A549 (cell line): ENCODE measurements at regions not wholly inside any gene's neighbourhood (a gene's known extent, or its start where the extent isn't known, plus 50 kb on each side); places are given as distances from the start of the nearest gene placed in this dataset.

Experiments
- CEBPB ChIP-seq, 2 experiments: fragments of >200 bp in 1 of 2; sonication (Bioruptor Twin) in 1 of 2; formaldehyde crosslinking in 1 of 2; IDR thresholded peaks; 2 replicates each; pipeline ENCODE4 v1.6.1; 2012 to 2016
- CTCF ChIP-seq: fragments of >200 bp; sonication (Bioruptor Twin); formaldehyde crosslinking; IDR thresholded peaks from 3 replicates; pipeline ENCODE4 v1.5.1; 2016
- E2F6 ChIP-seq: IDR thresholded peaks from 2 replicates; pipeline ENCODE4 v1.6.1; 2012; ENCODE audit warnings: low read depth, borderline replicate concordance
- KDM1A ChIP-seq: fragments of 200-600 bp; sonication (generic); IDR thresholded peaks from 2 replicates; pipeline ENCODE4 v1.6.1; 2016; ENCODE audit warnings: low read depth, mild to moderate bottlenecking
- POLR2A ChIP-seq: IDR thresholded peaks from 2 replicates; pipeline ENCODE4 v1.6.1; 2012; ENCODE audit warnings: mild to moderate bottlenecking, low read length
- RFX5 ChIP-seq: fragments of 450-650 bp; IDR thresholded peaks from 2 replicates; pipeline ENCODE4 v1.7.1; 2014; ENCODE audit warnings: antibody characterized with exemption, mild to moderate bottlenecking, moderate library complexity
- USF2 ChIP-seq: fragments of 450-650 bp; IDR thresholded peaks from 2 replicates; pipeline ENCODE4 v1.6.1; 2014; ENCODE audit warnings: antibody characterized with exemption
- TF ChIP-seq, protein P1 (sequence below): fragments of 200-600 bp; sonication (generic); IDR thresholded peaks from 2 replicates; pipeline ENCODE4 v1.6.1; 2016; ENCODE audit warnings: antibody characterized with exemption, mild to moderate bottlenecking, moderate library complexity
- TF ChIP-seq, protein P2 (sequence below): fragments of 150-350 bp; IDR thresholded peaks from 2 replicates; pipeline ENCODE4 v1.6.1; 2014; ENCODE audit warnings: low read depth, mild to moderate bottlenecking, low read length

- TF ChIP-seq CTCF (no peak), RFX5 (no peak), POLR2A (no peak), KDM1A (no peak), CEBPB (IDR thresholded peaks at IDR 0.05) (no peak), E2F6 (no peak), USF2 (no peak)
- TF ChIP-seq, protein P1, sequence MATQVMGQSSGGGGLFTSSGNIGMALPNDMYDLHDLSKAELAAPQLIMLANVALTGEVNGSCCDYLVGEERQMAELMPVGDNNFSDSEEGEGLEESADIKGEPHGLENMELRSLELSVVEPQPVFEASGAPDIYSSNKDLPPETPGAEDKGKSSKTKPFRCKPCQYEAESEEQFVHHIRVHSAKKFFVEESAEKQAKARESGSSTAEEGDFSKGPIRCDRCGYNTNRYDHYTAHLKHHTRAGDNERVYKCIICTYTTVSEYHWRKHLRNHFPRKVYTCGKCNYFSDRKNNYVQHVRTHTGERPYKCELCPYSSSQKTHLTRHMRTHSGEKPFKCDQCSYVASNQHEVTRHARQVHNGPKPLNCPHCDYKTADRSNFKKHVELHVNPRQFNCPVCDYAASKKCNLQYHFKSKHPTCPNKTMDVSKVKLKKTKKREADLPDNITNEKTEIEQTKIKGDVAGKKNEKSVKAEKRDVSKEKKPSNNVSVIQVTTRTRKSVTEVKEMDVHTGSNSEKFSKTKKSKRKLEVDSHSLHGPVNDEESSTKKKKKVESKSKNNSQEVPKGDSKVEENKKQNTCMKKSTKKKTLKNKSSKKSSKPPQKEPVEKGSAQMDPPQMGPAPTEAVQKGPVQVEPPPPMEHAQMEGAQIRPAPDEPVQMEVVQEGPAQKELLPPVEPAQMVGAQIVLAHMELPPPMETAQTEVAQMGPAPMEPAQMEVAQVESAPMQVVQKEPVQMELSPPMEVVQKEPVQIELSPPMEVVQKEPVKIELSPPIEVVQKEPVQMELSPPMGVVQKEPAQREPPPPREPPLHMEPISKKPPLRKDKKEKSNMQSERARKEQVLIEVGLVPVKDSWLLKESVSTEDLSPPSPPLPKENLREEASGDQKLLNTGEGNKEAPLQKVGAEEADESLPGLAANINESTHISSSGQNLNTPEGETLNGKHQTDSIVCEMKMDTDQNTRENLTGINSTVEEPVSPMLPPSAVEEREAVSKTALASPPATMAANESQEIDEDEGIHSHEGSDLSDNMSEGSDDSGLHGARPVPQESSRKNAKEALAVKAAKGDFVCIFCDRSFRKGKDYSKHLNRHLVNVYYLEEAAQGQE: no peak
- TF ChIP-seq, protein P2, sequence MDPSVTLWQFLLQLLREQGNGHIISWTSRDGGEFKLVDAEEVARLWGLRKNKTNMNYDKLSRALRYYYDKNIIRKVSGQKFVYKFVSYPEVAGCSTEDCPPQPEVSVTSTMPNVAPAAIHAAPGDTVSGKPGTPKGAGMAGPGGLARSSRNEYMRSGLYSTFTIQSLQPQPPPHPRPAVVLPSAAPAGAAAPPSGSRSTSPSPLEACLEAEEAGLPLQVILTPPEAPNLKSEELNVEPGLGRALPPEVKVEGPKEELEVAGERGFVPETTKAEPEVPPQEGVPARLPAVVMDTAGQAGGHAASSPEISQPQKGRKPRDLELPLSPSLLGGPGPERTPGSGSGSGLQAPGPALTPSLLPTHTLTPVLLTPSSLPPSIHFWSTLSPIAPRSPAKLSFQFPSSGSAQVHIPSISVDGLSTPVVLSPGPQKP: no peak
Observed at GRCh38 chr6:14915888-14916832, 329.7 kb upstream of the JARID2 start.
